Endodermal cell (in vitro differentiated cells): ENCODE measurements at regions not wholly inside any gene's neighbourhood (a gene's known extent, or its start where the extent isn't known, plus 50 kb on each side); places are given as distances from the start of the nearest gene placed in this dataset.

Experiments
- DNase-seq: peaks from one replicate; pipeline ENCODE4 v3.0.0-alpha.2; 2017
- H3K27ac ChIP-seq: 2 replicates; pipeline ENCODE4 v1.5.1; 2013; ENCODE audit warnings: mild to moderate bottlenecking, low read depth, low read length, moderate library complexity
- H3K27me3 ChIP-seq: 2 replicates; pipeline ENCODE4 v1.6.1; 2013; ENCODE audit warnings: mild to moderate bottlenecking, low read length, moderate library complexity; ENCODE audit not compliant: insufficient read depth, control insufficient read depth, poor library complexity, severe bottlenecking
- H3K36me3 ChIP-seq: 2 replicates; pipeline ENCODE4 v1.7.0; 2013; ENCODE audit warnings: mild to moderate bottlenecking, low read length, moderate library complexity; ENCODE audit not compliant: control insufficient read depth, insufficient read depth
- H3K4me1 ChIP-seq: one replicate; pipeline ENCODE4 v1.7.0; 2013; ENCODE audit warnings: low read length; ENCODE audit not compliant: control insufficient read depth, insufficient read depth
- H3K4me3 ChIP-seq: 2 replicates; pipeline ENCODE4 v1.5.1; 2013; ENCODE audit warnings: mild to moderate bottlenecking, low read length, moderate library complexity
- H3K9ac ChIP-seq: 2 replicates; pipeline ENCODE4 v1.6.1; 2013; ENCODE audit warnings: mild to moderate bottlenecking, low read length, moderate library complexity; ENCODE audit not compliant: poor library complexity, severe bottlenecking; ENCODE audit errors: extremely low read depth
- H3K9me3 ChIP-seq: 2 replicates; pipeline ENCODE4 v1.6.1; 2013; ENCODE audit warnings: mild to moderate bottlenecking, low read length, moderate library complexity; ENCODE audit not compliant: control insufficient read depth
- H3K27ac Mint-ChIP-seq: 2 replicates; pipeline ENCODE4 v1.8.0; 2020; ENCODE audit warnings: mixed read lengths
- H3K27me3 Mint-ChIP-seq: 2 replicates; pipeline ENCODE4 v1.8.0; 2021; ENCODE audit warnings: mild to moderate bottlenecking, mixed read lengths; ENCODE audit not compliant: insufficient read depth
- H3K36me3 Mint-ChIP-seq: 2 replicates; pipeline ENCODE4 v1.8.0; 2020; ENCODE audit warnings: low read depth, mixed read lengths
- H3K4me1 Mint-ChIP-seq: 2 replicates; pipeline ENCODE4 v1.8.0; 2020; ENCODE audit warnings: mixed read lengths
- H3K4me3 Mint-ChIP-seq: 2 replicates; pipeline ENCODE4 v1.8.0; 2020; ENCODE audit warnings: mild to moderate bottlenecking, moderate library complexity, mixed read lengths
- H3K9me3 Mint-ChIP-seq: 2 replicates; pipeline ENCODE4 v1.8.0; 2020; ENCODE audit warnings: mild to moderate bottlenecking, mixed read lengths
- WGBS, 2 experiments: methylation state at CpG; one replicate each; pipeline versions ENCODE4 v1.1.5 to v1.1.7; 2013; ENCODE audit warnings: missing lambda C conversion rate in 2 of 2, mixed read lengths in 1 of 2; ENCODE audit not compliant: insufficient coverage in 1 of 2, insufficient read length in 1 of 2; 5-methylcytosine and 5-hydroxymethylcytosine counted together
- TF ChIP-seq, protein P1 (sequence below): fragments of 200-600 bp; sonication (generic); conservative IDR thresholded peaks from 2 replicates; pipeline ENCODE4 v1.5.0; 2021; ENCODE audit warnings: antibody characterized with exemption, mild to moderate bottlenecking

DNA sequence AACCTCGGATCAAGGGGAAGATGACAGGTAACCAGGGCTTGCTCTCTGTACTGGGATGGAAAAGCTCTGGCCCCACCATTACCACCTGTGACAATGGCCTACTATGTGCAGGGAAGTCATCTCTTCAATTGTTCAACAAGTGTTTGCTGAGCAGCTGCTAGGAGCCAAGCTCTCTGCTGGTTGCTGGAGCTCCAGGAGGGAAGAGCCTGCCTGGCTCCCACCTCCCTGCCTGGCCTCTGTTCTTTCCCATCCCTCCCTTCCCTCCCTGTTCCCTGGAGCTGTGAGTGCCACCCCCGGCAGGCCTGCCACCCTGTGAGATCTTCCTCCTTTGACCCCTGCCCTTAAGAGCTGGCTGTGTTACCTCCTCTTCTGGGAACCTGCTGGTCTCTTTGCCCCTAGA, 59.7 kb upstream of the IER5L start:
- Histone ChIP-seq H3K27me3 (no peaks in the 10 kb centered on the region), H3K27ac (no peak overlapping the region), H3K36me3 (no peaks in the 10 kb centered on the region), H3K9ac (no peak overlapping the region), H3K9me3 (no peaks in the 10 kb centered on the region), H3K4me3 (no peak overlapping the region), H3K4me1 (no peaks in the 10 kb centered on the region)
- no peaks in the 10 kb centered on the region for H3K9me3 Mint-ChIP-seq
- peaks cover 4% of the 10 kb centered on the region for H3K36me3 Mint-ChIP-seq
- no peak overlapping the region for H3K4me3 Mint-ChIP-seq
- TF ChIP-seq, protein P1, sequence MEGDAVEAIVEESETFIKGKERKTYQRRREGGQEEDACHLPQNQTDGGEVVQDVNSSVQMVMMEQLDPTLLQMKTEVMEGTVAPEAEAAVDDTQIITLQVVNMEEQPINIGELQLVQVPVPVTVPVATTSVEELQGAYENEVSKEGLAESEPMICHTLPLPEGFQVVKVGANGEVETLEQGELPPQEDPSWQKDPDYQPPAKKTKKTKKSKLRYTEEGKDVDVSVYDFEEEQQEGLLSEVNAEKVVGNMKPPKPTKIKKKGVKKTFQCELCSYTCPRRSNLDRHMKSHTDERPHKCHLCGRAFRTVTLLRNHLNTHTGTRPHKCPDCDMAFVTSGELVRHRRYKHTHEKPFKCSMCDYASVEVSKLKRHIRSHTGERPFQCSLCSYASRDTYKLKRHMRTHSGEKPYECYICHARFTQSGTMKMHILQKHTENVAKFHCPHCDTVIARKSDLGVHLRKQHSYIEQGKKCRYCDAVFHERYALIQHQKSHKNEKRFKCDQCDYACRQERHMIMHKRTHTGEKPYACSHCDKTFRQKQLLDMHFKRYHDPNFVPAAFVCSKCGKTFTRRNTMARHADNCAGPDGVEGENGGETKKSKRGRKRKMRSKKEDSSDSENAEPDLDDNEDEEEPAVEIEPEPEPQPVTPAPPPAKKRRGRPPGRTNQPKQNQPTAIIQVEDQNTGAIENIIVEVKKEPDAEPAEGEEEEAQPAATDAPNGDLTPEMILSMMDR: no peak
- DNase-seq: no peak
- 78 to 83% methylated on average over 1 to 2 of the region's 2 CpGs for WGBS, 2 experiments
- no peak overlapping the region for H3K27ac Mint-ChIP-seq
- peaks cover 9% of the 10 kb centered on the region for H3K4me1 Mint-ChIP-seq
- no peaks in the 10 kb centered on the region for H3K27me3 Mint-ChIP-seq

DNA sequence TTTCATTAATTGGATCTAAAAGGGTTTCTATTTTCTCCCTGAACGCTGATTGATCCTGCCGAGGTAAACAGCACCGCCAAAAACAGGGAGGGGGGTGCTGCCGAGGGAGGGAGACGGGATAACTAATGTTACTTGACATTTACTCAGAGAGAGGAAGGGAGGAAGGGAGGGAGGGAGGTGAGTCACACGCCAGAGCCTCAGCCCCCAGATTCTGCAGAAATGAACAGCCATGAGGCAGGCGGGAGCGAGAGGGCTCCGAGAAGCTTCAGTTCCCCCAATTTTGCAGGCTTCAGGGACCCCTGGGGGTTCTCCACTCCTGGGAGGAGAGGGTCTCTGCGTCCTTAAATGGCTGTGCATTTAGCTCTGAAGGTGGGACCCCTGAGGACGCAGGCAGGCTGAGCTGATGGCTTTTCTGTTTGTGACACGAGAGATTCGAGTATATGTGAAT, 59.1 kb upstream of the IER5L start:
- no peak for DNase-seq
- WGBS, 2 experiments: 50 to 53% methylated on average over 9 to 13 of the region's 13 CpGs
- Histone ChIP-seq H3K27ac (no peak overlapping the region), H3K36me3 (no peaks in the 10 kb centered on the region), H3K4me1 (no peaks in the 10 kb centered on the region), H3K9ac (no peak overlapping the region), H3K27me3 (no peaks in the 10 kb centered on the region), H3K4me3 (no peak overlapping the region), H3K9me3 (no peaks in the 10 kb centered on the region)
- Mint-ChIP-seq H3K36me3 (peaks cover 4% of the 10 kb centered on the region), H3K27me3 (no peaks in the 10 kb centered on the region), H3K27ac (no peak overlapping the region), H3K4me1 (peaks cover 7% of the 10 kb centered on the region), H3K4me3 (no peak overlapping the region), H3K9me3 (no peaks in the 10 kb centered on the region)
- TF ChIP-seq, protein P1: no peak

DNA sequence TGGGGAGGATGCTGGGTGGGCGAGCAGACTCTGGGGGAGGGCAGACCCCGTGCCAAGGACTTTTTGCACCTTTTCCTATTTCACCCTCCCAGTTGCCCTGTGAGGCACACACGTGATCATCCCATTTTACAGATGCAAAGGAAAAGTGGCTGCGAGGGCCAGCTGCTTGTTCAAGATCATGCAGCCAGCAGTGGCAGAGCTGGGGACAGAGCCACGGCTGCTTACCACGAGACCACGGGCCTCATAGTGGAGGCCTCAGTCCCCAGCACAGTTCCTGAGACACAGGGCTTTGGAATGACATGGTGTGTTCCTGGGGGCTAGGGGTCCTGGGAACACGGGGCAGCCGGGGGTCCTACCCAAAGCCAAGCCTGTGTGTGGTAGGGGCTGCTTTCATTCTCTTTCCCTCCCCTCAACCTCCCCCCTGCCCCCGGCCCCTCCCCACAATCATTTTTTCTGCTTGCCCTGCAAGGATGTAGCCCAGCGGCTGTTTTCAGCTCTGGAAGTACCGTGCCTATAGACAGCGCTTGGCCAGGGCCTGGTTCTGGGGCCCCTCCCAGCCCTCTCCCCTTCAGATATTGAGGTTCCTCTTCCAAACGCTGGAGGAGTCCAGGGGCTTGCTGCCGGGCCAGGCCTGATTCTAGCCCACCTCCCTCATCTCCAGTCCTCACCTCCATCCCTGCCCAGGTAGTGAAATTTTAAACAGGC, 58.5 kb upstream of the IER5L start:
- Histone ChIP-seq H3K27ac (no peak overlapping the region), H3K9ac (no peak overlapping the region), H3K27me3 (no peaks in the 10 kb centered on the region), H3K9me3 (no peaks in the 10 kb centered on the region), H3K36me3 (no peaks in the 10 kb centered on the region), H3K4me3 (no peak overlapping the region), H3K4me1 (no peaks in the 10 kb centered on the region)
- no peak overlapping the region for H3K4me3 Mint-ChIP-seq
- WGBS, 2 experiments: 83 to 86% methylated on average over 8 to 15 of the region's 15 CpGs
- H3K9me3 Mint-ChIP-seq: no peaks in the 10 kb centered on the region
- DNase-seq: no peak
- H3K27ac Mint-ChIP-seq: no peak overlapping the region
- TF ChIP-seq, protein P1: no peak
- H3K4me1 Mint-ChIP-seq: peaks cover 7% of the 10 kb centered on the region
- peaks cover 4% of the 10 kb centered on the region for H3K36me3 Mint-ChIP-seq
- H3K27me3 Mint-ChIP-seq: no peaks in the 10 kb centered on the region
